ENCODE measurements at regions not wholly inside any gene's neighbourhood (a gene's known extent, or its start where the extent isn't known, plus 50 kb on each side); places are given as distances from the start of the nearest gene placed in this dataset.

- TF ChIP-seq RARB (CRISPR knock-in tag; IDR thresholded peaks at IDR 0.05) (no peak), PPARA (CRISPR knock-in tag; IDR thresholded peaks at IDR 0.05; ENCODE audit: borderline replicate concordance) (no peak)
Observed at GRCh38 chr11:19365743-19366410, 125.1 kb upstream of the E2F8 start.
